ENCODE measurements at regions not wholly inside any gene's neighbourhood (a gene's known extent, or its start where the extent isn't known, plus 50 kb on each side); places are given as distances from the start of the nearest gene placed in this dataset.

- Mint-ChIP-seq H3K9me3 (ENCODE audit: low read depth) (no peaks in the 10 kb centered on the region), H3K4me1 (ENCODE audit: low read depth) (no peaks in the 10 kb centered on the region), H3K27me3 (ENCODE audit: low read depth) (no peaks in the 10 kb centered on the region), H3K36me3 (ENCODE audit: low read depth) (no peaks in the 10 kb centered on the region), H3K4me3 (ENCODE audit: unreplicated experiment) (no peak overlapping the region), H3K27ac (ENCODE audit: unreplicated experiment) (no peak overlapping the region)
- DNase-seq (ENCODE audit: low spot score) = no peak
- TF ChIP-seq CTCF (IDR thresholded peaks at IDR 0.05) = no peak
Measured at GRCh38 chr10:4758256-4758655, 67.8 kb upstream of the AKR1E2 start.

GRCh38 chr10:4755286-4755989 lies 70.6 kb upstream of the AKR1E2 start:
- Mint-ChIP-seq H3K27me3 (ENCODE audit: low read depth) (no peaks in the 10 kb centered on the region), H3K9me3 (ENCODE audit: low read depth) (no peaks in the 10 kb centered on the region), H3K27ac (ENCODE audit: unreplicated experiment) (no peak overlapping the region), H3K36me3 (ENCODE audit: low read depth) (no peaks in the 10 kb centered on the region), H3K4me1 (ENCODE audit: low read depth) (no peaks in the 10 kb centered on the region), H3K4me3 (ENCODE audit: unreplicated experiment) (no peak overlapping the region)
- DNase-seq (ENCODE audit: low spot score) = no peak
- no peak for TF ChIP-seq CTCF (IDR thresholded peaks at IDR 0.05)

DNA sequence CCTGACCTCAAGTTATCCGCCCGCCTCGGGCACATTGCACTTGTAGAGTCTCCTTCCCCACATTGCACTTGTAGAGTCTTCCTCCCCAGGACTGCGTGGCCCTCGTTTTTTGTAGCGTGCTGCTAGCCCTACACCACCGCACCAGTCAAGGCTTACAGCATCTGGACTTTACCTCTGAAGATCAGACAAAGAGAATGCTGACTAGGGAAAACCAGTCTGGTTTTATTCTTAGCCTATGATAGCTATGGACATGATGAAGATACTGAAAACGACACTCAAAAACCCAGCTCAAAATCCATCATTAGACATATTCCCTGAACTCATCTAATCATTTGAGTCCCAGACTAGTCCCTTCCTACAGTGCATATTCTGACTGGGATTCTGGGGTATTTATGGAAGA lies 71.9 kb upstream of the AKR1E2 start:
- no peaks in the 10 kb centered on the region for H3K4me1 Mint-ChIP-seq (ENCODE audit: low read depth)
- TF ChIP-seq CTCF (IDR thresholded peaks at IDR 0.05) = no peak
- no peak overlapping the region for H3K4me3 Mint-ChIP-seq (ENCODE audit: unreplicated experiment)
- H3K27ac Mint-ChIP-seq (ENCODE audit: unreplicated experiment) = no peak overlapping the region
- no peaks in the 10 kb centered on the region for H3K36me3 Mint-ChIP-seq (ENCODE audit: low read depth)
- no peaks in the 10 kb centered on the region for H3K9me3 Mint-ChIP-seq (ENCODE audit: low read depth)
- no peak for DNase-seq (ENCODE audit: low spot score)
- H3K27me3 Mint-ChIP-seq (ENCODE audit: low read depth) = no peaks in the 10 kb centered on the region

DNA sequence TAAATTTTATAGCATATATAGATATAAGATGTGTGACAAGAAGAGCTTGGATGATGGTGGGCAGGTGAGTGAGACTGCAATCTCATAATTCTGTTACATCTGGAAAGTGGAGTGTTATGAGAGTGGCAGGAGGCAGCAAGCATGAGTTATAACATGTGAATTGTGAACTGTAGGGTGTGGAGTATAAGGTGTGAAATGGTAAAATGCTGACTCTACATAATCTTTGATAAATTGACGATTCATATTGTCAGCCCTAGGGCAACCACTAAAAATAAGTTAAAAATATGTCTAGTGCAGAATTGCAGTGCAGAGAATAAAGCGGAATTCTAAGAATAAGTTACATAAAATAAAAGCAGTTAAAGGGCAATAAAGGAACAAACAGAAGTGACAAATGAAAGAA lies 74.8 kb upstream of the AKR1E2 start:
- Mint-ChIP-seq H3K27me3 (ENCODE audit: low read depth) (no peaks in the 10 kb centered on the region), H3K9me3 (ENCODE audit: low read depth) (no peaks in the 10 kb centered on the region), H3K4me1 (ENCODE audit: low read depth) (no peaks in the 10 kb centered on the region), H3K4me3 (ENCODE audit: unreplicated experiment) (no peak overlapping the region), H3K27ac (ENCODE audit: unreplicated experiment) (no peak overlapping the region), H3K36me3 (ENCODE audit: low read depth) (no peaks in the 10 kb centered on the region)
- no peak for TF ChIP-seq CTCF (IDR thresholded peaks at IDR 0.05)
- no peak for DNase-seq (ENCODE audit: low spot score)

- no peak for TF ChIP-seq CTCF (IDR thresholded peaks at IDR 0.05)
- no peaks in the 10 kb centered on the region for H3K4me1 Mint-ChIP-seq (ENCODE audit: low read depth)
- H3K27me3 Mint-ChIP-seq (ENCODE audit: low read depth) = no peaks in the 10 kb centered on the region
- DNase-seq (ENCODE audit: low spot score) = no peak
- no peak overlapping the region for H3K27ac Mint-ChIP-seq (ENCODE audit: unreplicated experiment)
- no peaks in the 10 kb centered on the region for H3K9me3 Mint-ChIP-seq (ENCODE audit: low read depth)
- no peaks in the 10 kb centered on the region for H3K36me3 Mint-ChIP-seq (ENCODE audit: low read depth)
- no peak overlapping the region for H3K4me3 Mint-ChIP-seq (ENCODE audit: unreplicated experiment)
Measured at GRCh38 chr10:4749271-4749574, 76.8 kb upstream of the AKR1E2 start.

Data from chondrocyte (in vitro differentiated cells).